GM12875 (cell line): ENCODE measurements at regions not wholly inside any gene's neighbourhood (a gene's known extent, or its start where the extent isn't known, plus 50 kb on each side); places are given as distances from the start of the nearest gene placed in this dataset.

ENCODE experiments used
- H3K4me3 ChIP-seq: one replicate; pipeline ENCODE4 v1.5.1; 2011; ENCODE audit warnings: low read depth, low read length, control low read depth
- TF ChIP-seq, protein P1 (sequence below): IDR thresholded peaks from 2 replicates; pipeline ENCODE4 v1.5.1; 2011; ENCODE audit warnings: low read depth, mild to moderate bottlenecking, control low read depth, inconsistent platforms, low read length, moderate library complexity, borderline replicate concordance; ENCODE audit not compliant: insufficient read depth

DNA sequence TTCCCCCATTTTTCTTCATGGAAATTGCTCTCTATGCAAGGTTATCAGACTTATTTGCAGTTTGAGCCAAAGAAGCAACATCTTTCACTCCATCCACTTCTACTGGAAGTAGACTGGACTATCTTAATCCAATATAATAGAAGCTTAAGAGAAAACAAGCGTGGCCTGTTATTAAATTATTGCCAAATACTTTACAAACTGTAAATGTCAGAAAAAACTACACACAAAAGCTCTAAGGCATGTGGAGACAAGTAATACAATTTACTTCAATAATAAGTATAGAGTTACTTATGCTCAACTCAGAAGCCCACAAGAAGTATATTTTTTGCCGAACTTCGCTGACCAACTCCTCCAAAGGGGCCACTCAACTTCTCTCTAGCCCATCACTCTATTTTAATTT is 120.3 kb downstream of the BDH1 start:
- H3K4me3 ChIP-seq, result no peak overlapping the region
- TF ChIP-seq, protein P1, sequence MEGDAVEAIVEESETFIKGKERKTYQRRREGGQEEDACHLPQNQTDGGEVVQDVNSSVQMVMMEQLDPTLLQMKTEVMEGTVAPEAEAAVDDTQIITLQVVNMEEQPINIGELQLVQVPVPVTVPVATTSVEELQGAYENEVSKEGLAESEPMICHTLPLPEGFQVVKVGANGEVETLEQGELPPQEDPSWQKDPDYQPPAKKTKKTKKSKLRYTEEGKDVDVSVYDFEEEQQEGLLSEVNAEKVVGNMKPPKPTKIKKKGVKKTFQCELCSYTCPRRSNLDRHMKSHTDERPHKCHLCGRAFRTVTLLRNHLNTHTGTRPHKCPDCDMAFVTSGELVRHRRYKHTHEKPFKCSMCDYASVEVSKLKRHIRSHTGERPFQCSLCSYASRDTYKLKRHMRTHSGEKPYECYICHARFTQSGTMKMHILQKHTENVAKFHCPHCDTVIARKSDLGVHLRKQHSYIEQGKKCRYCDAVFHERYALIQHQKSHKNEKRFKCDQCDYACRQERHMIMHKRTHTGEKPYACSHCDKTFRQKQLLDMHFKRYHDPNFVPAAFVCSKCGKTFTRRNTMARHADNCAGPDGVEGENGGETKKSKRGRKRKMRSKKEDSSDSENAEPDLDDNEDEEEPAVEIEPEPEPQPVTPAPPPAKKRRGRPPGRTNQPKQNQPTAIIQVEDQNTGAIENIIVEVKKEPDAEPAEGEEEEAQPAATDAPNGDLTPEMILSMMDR, result no peak

DNA sequence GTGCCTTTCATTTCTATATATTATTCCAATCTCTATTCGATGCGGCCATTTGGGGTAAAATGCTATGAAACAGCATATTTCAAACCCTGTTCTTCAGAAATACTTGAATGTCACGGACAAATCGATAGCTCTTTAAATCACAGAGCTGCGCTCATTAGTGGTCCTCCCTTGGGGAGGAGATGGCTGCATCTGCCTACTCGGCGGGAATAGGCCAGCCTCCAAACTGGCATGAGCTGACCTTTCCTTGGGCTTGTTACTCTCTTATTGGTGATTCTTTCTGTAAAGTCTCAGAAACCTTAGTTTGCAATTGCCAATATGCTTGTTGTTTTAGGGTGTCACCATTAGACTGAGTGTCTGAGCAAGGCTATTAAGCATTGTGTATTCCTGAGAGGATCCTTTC is 120.9 kb downstream of the BDH1 start:
- no peak overlapping the region for H3K4me3 ChIP-seq

DNA sequence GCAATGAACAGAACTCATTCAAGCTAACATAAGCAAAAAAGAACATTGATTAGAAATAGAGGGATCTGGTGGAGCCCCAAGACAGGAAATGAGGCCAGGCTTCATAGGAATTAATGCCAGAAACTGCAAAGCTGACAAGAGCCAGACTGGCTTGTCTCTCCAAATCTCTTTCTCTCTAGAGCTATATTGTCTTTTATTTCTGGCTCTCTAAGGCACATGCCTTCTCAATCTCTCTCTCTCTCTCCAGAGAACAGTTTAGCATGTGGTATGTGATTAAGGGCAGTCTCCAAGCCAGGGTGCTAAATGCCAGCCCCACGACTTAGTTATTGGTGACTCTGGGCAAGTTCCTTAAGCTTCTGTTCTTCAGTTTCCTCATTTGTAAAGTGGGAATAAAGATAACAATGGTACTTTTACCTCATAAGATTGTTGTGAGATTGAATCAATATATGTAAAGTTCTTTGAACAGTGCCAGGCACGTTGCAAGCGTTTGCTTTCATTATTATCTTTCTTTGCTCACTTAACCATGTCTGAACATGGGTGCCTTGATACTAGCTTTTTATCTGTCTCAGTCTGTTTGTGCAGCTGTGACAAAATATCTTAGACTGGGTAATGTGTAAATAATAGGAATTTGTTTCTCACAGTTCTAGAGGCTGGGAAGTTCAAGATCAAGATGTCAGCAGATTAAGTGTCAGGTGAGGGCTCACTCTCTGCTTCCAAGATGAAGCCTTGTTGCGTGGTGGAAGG is 123.2 kb downstream of the BDH1 start:
- TF ChIP-seq, protein P1, result no peak
- no peak overlapping the region for H3K4me3 ChIP-seq

More for the DNA sequence above, 120.9 kb downstream of the BDH1 start:
- TF ChIP-seq, protein P1, result no peak

- no peak overlapping the region for H3K4me3 ChIP-seq
- TF ChIP-seq, protein P1, result no peak
Observed at GRCh38 chr3:197431346-197431910, 124.3 kb downstream of the BDH1 start.

- TF ChIP-seq, protein P1, result no peak
- H3K4me3 ChIP-seq, result no peak overlapping the region
Observed at GRCh38 chr3:197430934-197431333, 124.8 kb downstream of the BDH1 start.

- no peak overlapping the region for H3K4me3 ChIP-seq
- TF ChIP-seq, protein P1, result no peak
Observed at GRCh38 chr3:197430502-197430901, 125.3 kb downstream of the BDH1 start.

GRCh38 chr3:197428952-197429351 is 126.8 kb downstream of the BDH1 start:
- TF ChIP-seq, protein P1, result no peak
- H3K4me3 ChIP-seq, result no peak overlapping the region
